SU-DHL-6 (cell line): ENCODE measurements at regions not wholly inside any gene's neighbourhood (a gene's known extent, or its start where the extent isn't known, plus 50 kb on each side); places are given as distances from the start of the nearest gene placed in this dataset.

Experiments
- CTCF ChIP-seq: fragments of 200-600 bp; sonication (generic); IDR thresholded peaks from one replicate; pipeline ENCODE4 v1.5.1; 2017; ENCODE audit warnings: antibody characterized with exemption, mild to moderate bottlenecking, low read length, moderate library complexity; ENCODE audit not compliant: insufficient read depth, poor library complexity, severe bottlenecking
- EZH2phosphoT487 ChIP-seq: fragments of 200-600 bp; sonication (generic), shearing (Covaris generic); conservative IDR thresholded peaks from 2 replicates; pipeline ENCODE4 v1.6.1; 2018; ENCODE audit warnings: mild to moderate bottlenecking, antibody characterized with exemption, low read length, moderate library complexity, mixed read lengths

DNA sequence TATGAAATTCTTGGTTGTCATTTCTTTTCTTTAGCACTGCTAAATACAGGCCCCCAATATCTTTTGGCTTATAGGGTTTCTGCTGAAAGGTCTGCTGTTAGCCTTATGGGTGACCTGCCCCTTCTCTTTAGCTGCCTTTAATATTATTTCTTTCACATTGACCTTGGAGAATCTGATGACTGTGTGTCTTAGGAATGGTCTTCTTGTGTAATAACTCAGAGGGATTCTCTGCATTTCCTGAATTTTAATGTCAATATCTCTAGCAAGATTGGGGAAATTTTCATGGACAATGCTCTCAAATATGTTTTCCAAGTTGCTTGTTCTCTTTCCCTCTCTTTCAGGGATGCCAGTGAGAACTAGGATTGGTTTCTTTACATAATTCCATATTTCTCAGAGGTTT lies 292.4 kb downstream of the SLC7A11 start:
- TF ChIP-seq CTCF (no peak), EZH2phosphoT487 (no peak)
